ENCODE measurements at regions not wholly inside any gene's neighbourhood (a gene's known extent, or its start where the extent isn't known, plus 50 kb on each side); places are given as distances from the start of the nearest gene placed in this dataset.
"Not testable (repeated sequence)": the region's sequence is repeated elsewhere in the genome, so short reads cannot be mapped to it uniquely, and the experiment has no call there.

DNA sequence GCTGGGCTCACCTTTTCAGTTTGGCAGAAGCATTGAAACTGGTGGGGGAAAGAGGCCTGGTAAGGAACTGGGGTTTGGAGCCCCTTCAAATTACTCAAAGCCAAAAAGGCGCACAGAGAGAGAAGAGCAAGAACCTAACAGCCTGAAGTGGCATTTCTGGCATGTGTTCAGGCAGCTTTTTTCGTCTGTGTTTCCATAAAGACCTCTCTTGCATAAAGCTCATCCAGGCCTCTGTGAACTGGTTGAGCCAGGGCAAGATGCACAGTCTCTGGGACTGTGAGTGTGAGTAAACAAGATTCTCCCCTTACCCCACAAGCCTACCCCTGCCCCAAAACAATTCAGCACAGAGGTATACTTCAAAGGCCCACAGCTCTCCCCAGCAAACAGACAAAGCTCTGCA lies 167.8 kb downstream of the QRSL1 start:
- DNase-seq: no peak

- no peak for DNase-seq
These were observed 167.4 kb downstream of the QRSL1 start for GRCh38 chr6:106796781-106797180.

DNA sequence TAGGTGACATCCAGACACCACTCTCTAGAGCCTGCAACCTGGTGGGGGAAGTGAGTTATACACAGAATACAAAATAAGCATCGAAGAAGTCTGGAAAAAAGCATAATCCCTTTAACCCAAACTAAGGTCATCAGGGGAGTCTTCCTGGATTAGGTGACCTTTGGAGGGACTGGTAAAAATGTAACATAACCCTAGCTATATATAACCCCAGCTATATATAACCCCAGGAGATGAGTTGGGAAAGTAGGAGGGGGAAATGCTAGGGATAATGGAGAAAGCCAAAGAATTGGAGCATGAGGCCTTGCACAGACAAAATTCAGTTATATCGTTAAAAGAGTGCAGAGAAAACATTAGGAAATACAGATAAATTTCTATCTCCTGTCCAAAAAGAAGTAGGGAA lies 164.8 kb downstream of the QRSL1 start:
- DNase-seq: no peak

DNA sequence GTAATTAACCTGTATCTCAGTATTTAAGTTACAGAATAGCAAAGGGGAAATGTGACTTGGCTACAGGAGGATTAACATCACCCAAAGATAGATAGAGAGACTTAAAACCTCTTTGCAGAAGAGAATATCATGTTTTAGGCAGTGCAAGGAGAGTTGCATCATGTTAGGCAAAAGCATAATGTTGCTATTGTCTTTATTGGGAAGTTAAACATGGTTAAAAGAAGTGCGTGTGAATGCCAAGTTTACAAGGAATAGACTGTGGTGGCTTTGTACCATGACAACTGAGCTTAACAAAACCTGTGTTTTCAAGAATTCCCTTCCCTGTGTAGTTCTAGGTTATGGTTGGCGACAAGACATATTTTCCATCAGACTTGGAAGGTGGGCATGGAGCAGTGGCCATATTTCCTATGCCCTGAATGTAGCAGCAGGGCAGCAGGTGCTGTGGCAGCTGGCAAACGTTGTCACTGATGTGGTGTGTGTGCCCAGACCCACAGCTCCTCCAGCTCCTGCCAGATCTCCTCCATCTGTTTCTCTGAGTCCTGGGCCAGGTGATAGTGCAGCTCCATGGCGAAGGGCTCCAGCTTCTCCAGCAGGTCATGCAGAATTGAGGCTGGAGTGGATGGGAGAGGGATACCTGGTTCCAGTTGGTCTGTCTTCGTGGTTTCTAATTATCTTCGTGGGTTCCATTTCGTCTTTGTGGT lies 163.3 kb downstream of the QRSL1 start:
- DNase-seq: no peak

DNA sequence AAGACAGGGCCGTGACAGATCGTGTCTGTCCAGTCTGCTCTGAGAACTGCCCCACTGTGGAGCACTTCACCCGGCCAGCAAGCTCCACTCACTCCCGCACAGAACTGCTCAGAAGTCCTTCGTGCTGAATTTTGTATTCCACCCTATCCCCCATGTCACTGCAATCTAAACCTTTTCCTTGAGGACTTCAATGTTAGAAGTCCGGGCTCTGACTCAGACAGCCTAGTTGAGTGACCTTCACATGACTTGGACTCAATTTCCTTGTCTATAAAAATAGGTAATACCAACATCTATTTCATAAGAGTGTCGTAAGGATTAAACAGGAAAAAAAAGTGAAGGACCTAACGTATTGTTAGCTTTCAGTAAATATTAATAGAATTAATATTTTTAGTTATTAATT lies 161.6 kb downstream of the QRSL1 start:
- no peak for DNase-seq

DNA sequence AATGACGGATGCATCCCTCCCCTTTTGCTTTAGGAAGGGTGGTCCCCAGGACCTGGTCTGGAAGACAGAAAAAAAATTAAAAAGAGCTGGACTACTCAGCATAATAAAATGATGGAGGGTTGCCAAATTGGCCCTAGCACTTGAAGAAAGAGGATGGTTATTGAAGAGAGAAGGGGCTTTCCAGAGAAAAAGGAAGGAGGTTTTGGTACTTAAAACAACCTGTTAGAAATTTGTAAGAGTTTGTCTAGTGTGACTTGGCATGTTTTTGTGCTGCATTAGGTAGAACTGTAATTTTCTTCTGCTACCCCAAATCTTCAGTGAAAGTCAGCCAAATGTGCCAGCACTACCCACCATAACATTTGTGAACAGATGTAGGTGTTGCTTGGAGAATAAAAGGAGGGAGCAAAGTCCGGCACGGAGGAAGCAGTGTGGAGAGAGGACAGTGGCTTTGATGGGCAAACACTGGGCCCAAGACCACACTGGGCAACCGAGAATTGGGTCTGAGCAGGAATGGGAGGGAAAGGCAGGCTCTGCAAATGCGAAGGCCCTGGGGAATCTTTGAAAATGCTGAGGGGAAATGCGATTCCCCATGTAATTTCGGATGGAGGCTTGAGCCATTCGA lies 160.9 kb downstream of the QRSL1 start:
- DNase-seq: no peak

GRCh38 chr6:106789428-106790148 lies 160.2 kb downstream of the QRSL1 start:
- DNase-seq: no peak

DNA sequence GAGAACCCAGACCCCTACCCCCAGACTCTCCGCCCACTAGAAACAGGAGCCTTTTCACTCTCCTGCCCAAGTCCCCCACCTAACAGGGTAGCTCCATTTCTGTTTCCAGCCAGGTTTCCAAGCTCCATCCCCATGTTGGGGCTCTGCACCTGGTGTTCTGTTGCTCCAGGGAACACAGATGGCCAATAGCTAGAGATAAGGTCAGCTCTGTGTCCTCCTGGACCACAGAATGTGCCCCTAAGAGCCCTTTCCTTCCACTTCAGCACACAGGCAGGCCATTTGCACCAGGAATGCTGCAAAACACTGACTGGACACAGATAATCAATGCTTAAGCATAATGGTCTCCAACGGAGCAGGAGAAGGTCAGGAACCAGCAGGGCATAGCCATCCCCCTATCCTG lies 159.4 kb downstream of the QRSL1 start:
- no peak for DNase-seq

GRCh38 chr6:106787327-106788196 lies 158.2 kb downstream of the QRSL1 start:
- no peak for DNase-seq

GRCh38 chr6:106785298-106785697 lies 155.9 kb downstream of the QRSL1 start:
- no peak for DNase-seq

- DNase-seq: no peak
These were observed 154.5 kb downstream of the QRSL1 start for GRCh38 chr6:106783640-106784566.

DNA sequence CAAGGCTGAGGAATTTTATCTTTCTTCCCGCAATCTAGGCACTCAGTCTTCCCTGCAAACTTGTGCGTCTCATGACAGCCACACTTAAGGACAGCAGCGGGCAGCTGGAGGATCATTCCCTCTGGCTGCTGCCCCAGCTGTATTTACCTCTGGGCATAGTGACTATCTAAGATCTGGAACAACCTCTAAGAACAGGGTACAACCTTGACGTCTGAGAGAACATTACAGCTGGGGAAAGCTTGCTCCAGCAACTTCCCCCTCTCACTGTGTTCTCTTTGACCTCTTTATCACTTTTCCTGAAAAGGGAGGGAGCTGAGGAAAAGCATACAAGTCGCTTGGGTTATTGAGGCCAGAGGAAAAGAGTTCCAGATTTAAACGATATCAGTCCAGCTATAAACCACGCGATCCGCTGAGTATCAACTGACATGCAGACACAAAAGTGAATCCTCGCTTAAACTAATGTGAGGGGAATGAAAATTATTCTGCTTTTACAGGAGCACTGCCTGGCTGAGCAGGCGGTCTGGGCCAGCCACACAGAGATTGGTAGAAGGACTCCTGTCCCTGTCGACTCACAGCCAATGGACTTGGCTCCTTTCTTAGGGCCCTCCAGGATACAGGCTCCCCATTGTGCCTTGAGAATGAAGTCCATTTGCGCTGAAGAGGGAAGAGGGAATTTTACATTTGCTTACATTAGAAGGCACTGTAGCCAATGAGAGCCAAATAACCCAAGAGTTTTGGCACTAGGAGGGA lies 153.3 kb downstream of the QRSL1 start:
- DNase-seq: no peak

DNA sequence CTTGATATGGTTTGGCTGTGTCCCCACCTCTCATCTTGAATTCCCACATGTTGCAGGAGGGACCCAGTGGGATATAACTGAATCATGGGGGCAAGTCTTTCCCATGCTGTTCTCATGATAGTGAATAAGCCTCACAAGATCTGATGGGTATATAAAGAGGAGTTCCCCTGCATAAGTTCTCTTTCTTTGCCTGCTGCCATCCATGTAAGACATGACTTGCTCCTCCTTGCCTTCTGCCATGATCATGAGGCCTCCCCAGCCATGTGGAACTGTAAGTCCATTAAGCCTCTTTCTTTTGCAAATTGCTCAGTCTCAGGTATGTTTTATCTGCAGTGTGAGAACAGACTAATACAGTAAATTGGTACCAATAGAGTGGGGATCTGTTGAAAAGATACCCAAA lies 150.2 kb downstream of the QRSL1 start:
- not testable (repeated sequence) for DNase-seq

- no peak for DNase-seq
These were observed 149.6 kb downstream of the QRSL1 start for GRCh38 chr6:106778943-106779342.

- no peak for DNase-seq
These were observed 144.7 kb downstream of the QRSL1 start for GRCh38 chr6:106773996-106774629.

GRCh38 chr6:106773522-106773921 lies 144.1 kb downstream of the QRSL1 start:
- DNase-seq: no peak

DNA sequence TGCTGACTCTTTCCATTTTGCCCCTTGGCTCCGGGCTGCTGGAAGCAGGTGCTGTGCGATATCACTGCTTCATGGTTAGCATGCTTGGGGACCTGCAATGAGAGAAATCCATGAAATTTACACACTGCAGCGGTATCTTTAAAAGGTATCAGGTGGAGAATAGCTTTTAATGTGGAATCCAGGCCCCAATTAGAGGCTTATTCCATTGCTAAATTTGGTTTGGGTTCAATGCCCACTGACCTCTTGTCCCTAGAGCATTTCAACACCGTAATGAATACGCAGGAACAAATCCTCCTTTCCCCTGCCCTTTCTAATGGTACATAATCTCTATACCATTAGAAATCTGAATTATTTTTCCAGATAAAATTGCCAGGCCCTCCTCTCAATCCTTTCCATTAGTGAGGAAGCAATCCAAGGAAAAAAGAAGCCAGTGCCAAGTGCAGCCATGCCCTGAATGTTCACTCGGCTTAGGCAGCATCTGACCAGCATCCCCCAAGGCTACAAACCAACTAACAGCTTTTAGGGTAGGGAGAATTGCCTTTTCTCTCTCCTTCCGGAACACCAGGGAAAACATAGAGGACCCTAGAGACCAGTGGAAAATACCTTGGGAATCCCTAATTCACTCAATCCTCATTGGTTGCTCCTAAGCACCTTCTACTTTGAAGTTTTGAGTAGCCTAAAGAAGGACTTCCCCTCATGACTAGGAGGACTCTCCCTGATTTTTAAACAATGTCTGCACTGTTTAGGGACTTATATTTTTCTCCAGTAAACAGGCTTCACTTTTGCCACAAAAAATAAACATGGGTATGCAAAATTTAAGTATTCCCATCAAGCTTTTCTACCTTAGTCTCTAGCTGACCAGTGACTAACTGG lies 143.1 kb downstream of the QRSL1 start:
- no peak for DNase-seq

GRCh38 chr6:106771822-106772221 lies 142.4 kb downstream of the QRSL1 start:
- no peak for DNase-seq

DNA sequence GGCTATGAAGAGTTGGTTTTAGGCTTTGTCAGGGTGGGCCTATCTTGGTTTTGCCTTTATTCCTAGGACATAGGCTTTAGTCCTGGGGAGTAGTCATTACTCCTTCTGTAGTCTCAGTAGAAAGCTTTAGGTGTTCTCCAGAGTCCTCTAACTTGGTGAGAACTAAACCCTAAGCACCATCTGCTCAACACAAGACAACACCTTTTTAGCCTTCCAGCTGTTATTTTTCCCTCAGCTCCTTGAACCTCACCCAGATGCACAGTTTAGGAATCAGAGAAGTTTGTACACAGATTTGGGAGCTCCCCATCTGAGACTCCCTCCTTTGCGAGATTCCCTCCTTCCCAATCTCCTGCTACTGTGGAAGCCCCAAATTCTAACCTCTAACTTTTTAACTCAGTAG lies 141.3 kb downstream of the QRSL1 start:
- DNase-seq: no peak

DNA sequence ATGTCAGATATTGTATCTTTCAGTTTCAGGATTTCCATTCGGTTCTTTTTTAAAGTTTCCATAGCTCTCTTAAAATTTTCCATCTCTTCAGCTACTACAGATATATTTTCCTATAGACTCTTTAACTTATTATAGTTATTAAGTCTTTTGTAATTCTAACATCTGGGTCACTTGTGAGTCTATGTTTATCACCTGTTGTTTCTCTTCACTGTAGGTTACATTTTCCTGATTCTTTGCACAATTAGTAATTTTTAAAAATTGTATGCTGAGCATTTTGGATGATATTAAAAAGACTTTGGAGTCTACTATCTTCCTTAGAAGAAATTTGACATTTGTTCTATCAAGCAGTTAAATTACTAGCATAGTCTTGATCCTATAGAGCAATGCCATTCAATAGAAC lies 140.7 kb downstream of the QRSL1 start:
- no peak for DNase-seq

Measured in hematopoietic multipotent progenitor cell treated with erythropoietin and hydrocortisone succinate and interleukin-3 and kit ligand, for 8 days (in vitro differentiated cells).